ENCODE measurements at regions not wholly inside any gene's neighbourhood (a gene's known extent, or its start where the extent isn't known, plus 50 kb on each side); places are given as distances from the start of the nearest gene placed in this dataset.

DNA sequence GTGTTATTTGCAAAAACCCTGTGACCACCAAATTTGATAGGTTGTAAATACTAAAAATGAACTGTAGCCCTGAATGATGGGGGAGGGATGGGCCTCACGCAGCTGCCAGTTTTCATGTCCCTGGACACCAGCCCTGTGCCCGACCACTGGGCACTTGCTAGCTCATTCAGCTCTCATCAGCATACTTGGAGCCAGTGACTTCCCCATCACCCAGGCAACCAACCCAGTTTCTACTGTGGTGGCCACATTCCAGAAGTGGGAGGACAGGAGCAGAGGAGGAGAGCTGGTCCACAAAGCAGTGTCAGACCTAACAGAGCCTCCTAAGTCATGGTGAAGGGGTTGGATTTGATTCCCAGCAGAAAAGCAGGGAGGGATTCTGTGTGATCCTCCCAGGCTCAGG is 128.2 kb downstream of the CPEB2 start:
- TF ChIP-seq EP300 (IDR thresholded peaks at IDR 0.05) (no peak), POLR2AphosphoS5 (IDR thresholded peaks at IDR 0.05) (no peak), POLR2A (IDR thresholded peaks at IDR 0.05) (no peak)
- TF ChIP-seq, protein P1, sequence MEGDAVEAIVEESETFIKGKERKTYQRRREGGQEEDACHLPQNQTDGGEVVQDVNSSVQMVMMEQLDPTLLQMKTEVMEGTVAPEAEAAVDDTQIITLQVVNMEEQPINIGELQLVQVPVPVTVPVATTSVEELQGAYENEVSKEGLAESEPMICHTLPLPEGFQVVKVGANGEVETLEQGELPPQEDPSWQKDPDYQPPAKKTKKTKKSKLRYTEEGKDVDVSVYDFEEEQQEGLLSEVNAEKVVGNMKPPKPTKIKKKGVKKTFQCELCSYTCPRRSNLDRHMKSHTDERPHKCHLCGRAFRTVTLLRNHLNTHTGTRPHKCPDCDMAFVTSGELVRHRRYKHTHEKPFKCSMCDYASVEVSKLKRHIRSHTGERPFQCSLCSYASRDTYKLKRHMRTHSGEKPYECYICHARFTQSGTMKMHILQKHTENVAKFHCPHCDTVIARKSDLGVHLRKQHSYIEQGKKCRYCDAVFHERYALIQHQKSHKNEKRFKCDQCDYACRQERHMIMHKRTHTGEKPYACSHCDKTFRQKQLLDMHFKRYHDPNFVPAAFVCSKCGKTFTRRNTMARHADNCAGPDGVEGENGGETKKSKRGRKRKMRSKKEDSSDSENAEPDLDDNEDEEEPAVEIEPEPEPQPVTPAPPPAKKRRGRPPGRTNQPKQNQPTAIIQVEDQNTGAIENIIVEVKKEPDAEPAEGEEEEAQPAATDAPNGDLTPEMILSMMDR (IDR thresholded peaks at IDR 0.05): no peak
